GM12891 (cell line): ENCODE measurements at regions not wholly inside any gene's neighbourhood (a gene's known extent, or its start where the extent isn't known, plus 50 kb on each side); places are given as distances from the start of the nearest gene placed in this dataset.

Source experiments
- POLR2A ChIP-seq: IDR thresholded peaks from 2 replicates; pipeline ENCODE4 v1.6.1; 2011; ENCODE audit warnings: low read depth, low read length, control low read depth
- POLR2AphosphoS5 ChIP-seq: IDR thresholded peaks from 2 replicates; pipeline ENCODE4 v1.6.1; 2011; ENCODE audit warnings: low read depth, low read length, control low read depth
- TAF1 ChIP-seq: IDR thresholded peaks from 2 replicates; pipeline ENCODE4 v1.6.1; 2011; ENCODE audit warnings: low read depth, low read length, control low read depth

DNA sequence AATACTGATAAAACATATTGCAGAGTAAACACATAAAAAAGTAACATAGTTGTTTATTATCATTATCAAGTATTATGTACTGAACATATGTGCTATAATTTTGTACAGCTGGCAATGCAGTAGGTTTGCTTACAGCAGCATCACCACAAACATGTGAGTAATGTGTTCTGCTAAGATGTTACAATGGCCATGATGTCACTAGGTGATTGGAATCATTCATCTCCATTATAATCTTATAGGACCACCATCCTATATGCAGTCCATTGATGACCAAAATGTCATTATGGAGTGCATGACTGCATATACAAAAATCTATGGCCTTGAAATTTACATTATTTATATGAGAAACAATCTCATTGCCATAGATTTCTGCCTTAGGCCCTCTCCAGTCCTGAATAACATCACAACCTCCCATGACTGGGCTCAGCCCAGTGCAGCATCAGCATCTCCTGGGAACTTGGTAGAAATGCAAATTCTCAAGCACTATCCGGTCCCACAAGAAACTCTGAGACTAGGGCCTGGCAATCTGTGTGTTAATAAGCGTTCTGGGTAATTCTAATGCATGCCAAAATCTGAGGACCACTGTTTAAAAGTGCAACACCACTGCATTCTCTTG is 352.0 kb upstream of the MARCKS start:
- TF ChIP-seq POLR2A (no peak), POLR2AphosphoS5 (no peak), TAF1 (no peak)
